ENCODE measurements at regions not wholly inside any gene's neighbourhood (a gene's known extent, or its start where the extent isn't known, plus 50 kb on each side); places are given as distances from the start of the nearest gene placed in this dataset.

DNA sequence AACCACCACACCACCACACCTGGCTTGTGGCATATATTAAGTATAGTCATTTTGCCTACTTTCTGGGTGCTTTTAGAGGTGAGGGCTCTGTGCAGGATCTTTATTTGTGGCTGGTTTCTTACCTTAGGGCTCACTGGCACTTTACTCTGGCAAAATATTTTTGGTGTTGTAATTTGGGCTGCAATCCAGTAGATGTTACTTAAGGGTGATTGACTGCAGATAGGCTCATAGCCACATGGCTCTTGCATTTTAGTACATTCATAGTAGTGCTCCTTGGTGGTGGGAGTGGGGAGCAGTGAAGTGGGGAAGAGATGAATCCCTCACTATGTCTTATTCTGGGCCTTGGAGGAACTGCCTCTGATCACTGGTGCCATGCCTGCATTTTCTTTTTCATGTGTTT lies 376.1 kb upstream of the GRIN3A start:
- TF ChIP-seq CTCF (conservative IDR thresholded peaks at IDR 0.05; ENCODE audit: low read length) (no peak), EZH2phosphoT487 (IDR thresholded peaks at IDR 0.05; ENCODE audit: borderline replicate concordance) (no peak)
